ENCODE measurements at regions not wholly inside any gene's neighbourhood (a gene's known extent, or its start where the extent isn't known, plus 50 kb on each side); places are given as distances from the start of the nearest gene placed in this dataset.

GRCh38 chr3:101932326-101933068, 83.2 kb downstream of the NFKBIZ start:
- 94% methylated on average over 6 of the region's 6 CpGs for WGBS (ENCODE audit: low lambda C conversion rate)
- H3K36me3 ChIP-seq (replicated peaks in 1 of 2; ENCODE audit: control insufficient read depth in 1 of 2, insufficient read depth in 2 of 2, low read length in 1 of 2) = no peaks in the 10 kb centered on the region
- no peak for DNase-seq
- no peaks in the 10 kb centered on the region for H3K27me3 ChIP-seq (ENCODE audit: insufficient read depth)
- H3K9me3 ChIP-seq = no peaks in the 10 kb centered on the region
- no peak overlapping the region for H3K4me3 ChIP-seq (ENCODE audit: low read depth in 2 of 2, low read length in 1 of 2)
- no peak overlapping the region for H3K27ac ChIP-seq (ENCODE audit: low read depth in 2 of 2, low read length in 1 of 2)
- H3F3A ChIP-seq (replicated peaks; ENCODE audit: insufficient read depth) = peaks cover 21% of the 10 kb centered on the region
- H2AFZ ChIP-seq (ENCODE audit: low read depth) = no peak overlapping the region
- H3K4me1 ChIP-seq (ENCODE audit: control insufficient read depth in 1 of 2, insufficient read depth in 2 of 2, low read depth in 1 of 2, low read length in 1 of 2) = peaks cover 0 to 26% of the 10 kb centered on the region in 2 experiments; a peak in 2 of 4 replicates
- no peak overlapping the region for H3K4me2 ChIP-seq
- H4K20me1 ChIP-seq (ENCODE audit: insufficient read depth) = no peaks in the 10 kb centered on the region
- no peaks in the 10 kb centered on the region for H3K79me2 ChIP-seq (ENCODE audit: insufficient read depth)
- H3K9ac ChIP-seq = no peak overlapping the region
- ChIA-PET CTCF (no interaction called here), POLR2A (no interaction called here)
- TF ChIP-seq JUND (IDR thresholded peaks at IDR 0.05) (no peak), FOSL2 (IDR thresholded peaks at IDR 0.05; ENCODE audit: borderline replicate concordance, low read depth) (no peak)
- no peaks in the 10 kb centered on the region for H3K9me2 ChIP-seq

GRCh38 chr3:101936419-101937356, 87.4 kb downstream of the NFKBIZ start:
- Histone ChIP-seq H3K4me1 (ENCODE audit: control insufficient read depth in 1 of 2, insufficient read depth in 2 of 2, low read depth in 1 of 2, low read length in 1 of 2) (peaks cover 10 to 55% of the 10 kb centered on the region in 2 experiments), H3K9ac (peak overlapping the region; percentile 37; the same call in 1 of the 2 replicates), H3K36me3 (replicated peaks in 1 of 2; ENCODE audit: control insufficient read depth in 1 of 2, insufficient read depth in 2 of 2, low read length in 1 of 2) (no peaks in the 10 kb centered on the region), H4K20me1 (ENCODE audit: insufficient read depth) (no peaks in the 10 kb centered on the region), H3K9me3 (no peaks in the 10 kb centered on the region), H3K27ac (ENCODE audit: low read depth in 2 of 2, low read length in 1 of 2) (peak overlapping the region in 1 of 2 experiments; percentile 96; a peak in 2 of 4 replicates), H3K4me2 (peak overlapping the region; percentile 25; the same call in 1 of the 2 replicates), H3K4me3 (ENCODE audit: low read depth in 2 of 2, low read length in 1 of 2) (no peak overlapping the region), H3K79me2 (ENCODE audit: insufficient read depth) (no peaks in the 10 kb centered on the region), H3F3A (replicated peaks; ENCODE audit: insufficient read depth) (peaks cover 26% of the 10 kb centered on the region), H2AFZ (ENCODE audit: low read depth) (peak overlapping the region; percentile 56; the same call in 1 of the 2 replicates), H3K9me2 (no peaks in the 10 kb centered on the region), H3K27me3 (ENCODE audit: insufficient read depth) (no peaks in the 10 kb centered on the region)
- 68% methylated on average over 10 of the region's 10 CpGs for WGBS (ENCODE audit: low lambda C conversion rate)
- DNase-seq = no peak
- TF ChIP-seq YY1 (IDR thresholded peaks at IDR 0.05; ENCODE audit: low read depth) = 0 out of 2 replicates have a peak, but pooled peaks have one; percentile 44
- TF ChIP-seq EP300 (IDR thresholded peaks at IDR 0.05; ENCODE audit: borderline replicate concordance in 1 of 2, low read depth in 1 of 2, low read length in 1 of 2) = peak in 1 of 2 experiments; percentile 46; a peak in 1 of 4 replicates
- TF ChIP-seq FOSL2 (IDR thresholded peaks at IDR 0.05; ENCODE audit: borderline replicate concordance, low read depth) = peak; percentile 88
- no peak for TF ChIP-seq RAD21 (IDR thresholded peaks at IDR 0.05; ENCODE audit: low read length)
- peak; percentile 76 for TF ChIP-seq PBX3 (IDR thresholded peaks at IDR 0.05)
- TF ChIP-seq SIN3A (IDR thresholded peaks at IDR 0.05; ENCODE audit: borderline replicate concordance, low read depth, low read length) = no peak
- TF ChIP-seq, protein P1, sequence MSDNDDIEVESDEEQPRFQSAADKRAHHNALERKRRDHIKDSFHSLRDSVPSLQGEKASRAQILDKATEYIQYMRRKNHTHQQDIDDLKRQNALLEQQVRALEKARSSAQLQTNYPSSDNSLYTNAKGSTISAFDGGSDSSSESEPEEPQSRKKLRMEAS (IDR thresholded peaks at IDR 0.05; ENCODE audit: low read depth) = peak; percentile 78
- peak; percentile 27; the same call in 1 of the 2 replicates for TF ChIP-seq NFIC (IDR thresholded peaks at IDR 0.05; ENCODE audit: borderline replicate concordance)
- no peak for TF ChIP-seq NRF1 (IDR thresholded peaks at IDR 0.05; ENCODE audit: low read depth, low read length)
- peak; percentile 37; the same call in 1 of the 2 replicates for TF ChIP-seq POLR2AphosphoS5 (IDR thresholded peaks at IDR 0.05; ENCODE audit: low read depth, low read length)
- peak; percentile 65 for TF ChIP-seq TCF12 (IDR thresholded peaks at IDR 0.05)
- TF ChIP-seq CTCF (IDR thresholded peaks at IDR 0.05) = no peak
- TF ChIP-seq JUND (IDR thresholded peaks at IDR 0.05) = peak; percentile 75
- POLR2A ChIA-PET = no interaction called here
- CTCF ChIA-PET = interaction anchor here (1.8 kb wide), 1 partner anchor 134 kb away, joined by 5 read pairs; no protein-coding TSS in a partner anchor
